Hepatocyte (in vitro differentiated cells): ENCODE measurements at regions not wholly inside any gene's neighbourhood (a gene's known extent, or its start where the extent isn't known, plus 50 kb on each side); places are given as distances from the start of the nearest gene placed in this dataset.

Experiments used
- DNase-seq: peaks from one replicate; pipeline ENCODE4 v3.0.0-alpha.2; 2016; ENCODE audit warnings: low spot score
- H2AFZ ChIP-seq: fragments of 200-600 bp; sonication (generic); 2 replicates; pipeline ENCODE4 v1.6.0; 2016; ENCODE audit warnings: antibody characterized with exemption, mild to moderate bottlenecking
- H3K27ac ChIP-seq: fragments of 200-600 bp; sonication (generic); 2 replicates; pipeline ENCODE4 v1.5.1; 2016; ENCODE audit warnings: mild to moderate bottlenecking
- H3K27me3 ChIP-seq: fragments of 200-600 bp; sonication (generic); 2 replicates; pipeline ENCODE4 v1.6.1; 2016
- H3K36me3 ChIP-seq: fragments of 200-600 bp; sonication (generic); replicated peaks from 2 replicates; pipeline ENCODE4 v1.5.1; 2016; ENCODE audit warnings: low read depth; ENCODE audit not compliant: insufficient read depth
- H3K4me1 ChIP-seq: fragments of 200-600 bp; sonication (generic); 2 replicates; pipeline ENCODE4 v1.5.1; 2016; ENCODE audit warnings: mild to moderate bottlenecking, moderate library complexity; ENCODE audit not compliant: insufficient read depth
- H3K4me2 ChIP-seq: fragments of 200-600 bp; sonication (generic); 2 replicates; pipeline ENCODE4 v1.6.0; 2016
- H3K4me3 ChIP-seq: fragments of 200-600 bp; sonication (generic); 2 replicates; pipeline ENCODE4 v1.5.1; 2016; ENCODE audit warnings: mild to moderate bottlenecking
- H3K79me2 ChIP-seq: fragments of 200-600 bp; sonication (generic); 2 replicates; pipeline ENCODE4 v1.6.0; 2017; ENCODE audit warnings: mild to moderate bottlenecking
- H3K9me2 ChIP-seq: fragments of 200-600 bp; sonication (generic); replicated peaks from 2 replicates; pipeline ENCODE4 v1.6.0; 2017; ENCODE audit warnings: mild to moderate bottlenecking; ENCODE audit not compliant: insufficient read depth
- H3K9me3 ChIP-seq: fragments of 200-600 bp; sonication (generic); 2 replicates; pipeline ENCODE4 v1.5.1; 2016; ENCODE audit warnings: low read depth, mild to moderate bottlenecking
- H4K20me1 ChIP-seq: fragments of 200-600 bp; sonication (generic); 2 replicates; pipeline ENCODE4 v1.6.0; 2016; ENCODE audit warnings: mild to moderate bottlenecking; ENCODE audit not compliant: insufficient read depth, poor library complexity, severe bottlenecking
- EZH2 ChIP-seq: fragments of 200-600 bp; sonication (generic); IDR thresholded peaks from 2 replicates; pipeline ENCODE4 v1.6.1; 2016; ENCODE audit warnings: antibody characterized with exemption, mild to moderate bottlenecking, borderline replicate concordance
- EZH2phosphoT487 ChIP-seq: fragments of 200-600 bp; sonication (generic); IDR thresholded peaks from one replicate; pipeline ENCODE4 v1.6.1; 2018; ENCODE audit warnings: antibody characterized with exemption, mild to moderate bottlenecking, low read depth, moderate library complexity; ENCODE audit not compliant: unreplicated experiment, severe bottlenecking
- WGBS: methylation state at CpG from one replicate; pipeline ENCODE4 v1.1.6; 2016; ENCODE audit warnings: low lambda C conversion rate; ENCODE audit errors: missing lambda C conversion rate; 5-methylcytosine and 5-hydroxymethylcytosine counted together
- TF ChIP-seq, protein P1 (sequence below): fragments of 200-600 bp; sonication (generic); IDR thresholded peaks from 2 replicates; pipeline ENCODE4 v1.5.1; 2016; ENCODE audit warnings: antibody characterized with exemption, mild to moderate bottlenecking; ENCODE audit not compliant: poor library complexity

DNA sequence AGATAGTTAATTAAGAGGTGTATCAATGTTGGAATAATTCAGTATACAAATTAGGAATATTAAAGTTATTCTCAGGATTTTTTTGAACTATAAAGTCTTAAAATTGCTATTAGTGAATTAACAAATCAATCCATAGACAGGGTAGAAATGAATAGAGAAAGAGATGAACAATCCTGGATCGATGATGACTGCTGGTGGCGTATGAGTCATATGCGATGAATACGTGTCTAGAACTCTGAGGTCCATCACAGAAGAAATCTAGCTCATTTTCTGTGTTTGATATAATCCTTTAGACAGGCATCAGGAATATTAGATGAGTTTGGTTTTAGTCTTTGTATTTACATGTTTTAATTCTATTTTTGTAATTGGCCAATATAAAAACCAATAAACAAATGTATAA lies 85.4 kb upstream of the RTL1 start:
- WGBS = 95% methylated on average over 4 of the region's 4 CpGs
- Histone ChIP-seq H2AFZ (no peak overlapping the region), H4K20me1 (no peaks in the 10 kb centered on the region), H3K4me3 (no peak overlapping the region), H3K9me3 (no peaks in the 10 kb centered on the region), H3K4me2 (no peak overlapping the region), H3K36me3 (no peaks in the 10 kb centered on the region), H3K79me2 (no peaks in the 10 kb centered on the region), H3K27ac (no peak overlapping the region), H3K4me1 (no peaks in the 10 kb centered on the region), H3K27me3 (no peaks in the 10 kb centered on the region), H3K9me2 (no peaks in the 10 kb centered on the region)
- TF ChIP-seq EZH2phosphoT487 (no peak), EZH2 (no peak)
- TF ChIP-seq, protein P1, sequence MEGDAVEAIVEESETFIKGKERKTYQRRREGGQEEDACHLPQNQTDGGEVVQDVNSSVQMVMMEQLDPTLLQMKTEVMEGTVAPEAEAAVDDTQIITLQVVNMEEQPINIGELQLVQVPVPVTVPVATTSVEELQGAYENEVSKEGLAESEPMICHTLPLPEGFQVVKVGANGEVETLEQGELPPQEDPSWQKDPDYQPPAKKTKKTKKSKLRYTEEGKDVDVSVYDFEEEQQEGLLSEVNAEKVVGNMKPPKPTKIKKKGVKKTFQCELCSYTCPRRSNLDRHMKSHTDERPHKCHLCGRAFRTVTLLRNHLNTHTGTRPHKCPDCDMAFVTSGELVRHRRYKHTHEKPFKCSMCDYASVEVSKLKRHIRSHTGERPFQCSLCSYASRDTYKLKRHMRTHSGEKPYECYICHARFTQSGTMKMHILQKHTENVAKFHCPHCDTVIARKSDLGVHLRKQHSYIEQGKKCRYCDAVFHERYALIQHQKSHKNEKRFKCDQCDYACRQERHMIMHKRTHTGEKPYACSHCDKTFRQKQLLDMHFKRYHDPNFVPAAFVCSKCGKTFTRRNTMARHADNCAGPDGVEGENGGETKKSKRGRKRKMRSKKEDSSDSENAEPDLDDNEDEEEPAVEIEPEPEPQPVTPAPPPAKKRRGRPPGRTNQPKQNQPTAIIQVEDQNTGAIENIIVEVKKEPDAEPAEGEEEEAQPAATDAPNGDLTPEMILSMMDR = no peak
- no peak for DNase-seq

DNA sequence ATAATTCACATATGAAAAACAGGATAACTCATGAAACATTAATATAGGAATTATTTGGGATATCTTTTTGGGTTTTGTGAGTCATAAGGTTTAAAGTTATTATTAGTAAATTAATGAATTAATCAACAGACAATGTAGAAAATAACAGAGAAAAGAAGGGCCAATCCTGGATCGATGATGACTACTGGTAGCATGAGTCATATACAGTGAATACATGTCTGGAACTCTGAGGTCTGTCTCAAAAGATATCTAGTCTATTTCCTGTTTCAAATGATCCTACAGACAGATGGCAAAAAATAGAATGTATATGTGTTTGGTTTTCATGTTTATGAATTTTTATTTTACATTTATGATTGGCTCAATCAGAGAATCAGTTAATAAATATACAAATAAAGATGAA lies 86.4 kb upstream of the RTL1 start:
- no peaks in the 10 kb centered on the region for H3K27me3 ChIP-seq
- no peaks in the 10 kb centered on the region for H3K36me3 ChIP-seq
- TF ChIP-seq EZH2phosphoT487 = no peak
- no peak for DNase-seq
- H3K4me3 ChIP-seq = no peak overlapping the region
- no peaks in the 10 kb centered on the region for H4K20me1 ChIP-seq
- 91% methylated on average over 1 of the region's 1 CpG for WGBS
- no peak overlapping the region for H3K4me2 ChIP-seq
- no peaks in the 10 kb centered on the region for H3K9me3 ChIP-seq
- no peaks in the 10 kb centered on the region for H3K4me1 ChIP-seq
- H3K27ac ChIP-seq = no peak overlapping the region
- H3K79me2 ChIP-seq = no peaks in the 10 kb centered on the region
- H2AFZ ChIP-seq = no peak overlapping the region
- no peaks in the 10 kb centered on the region for H3K9me2 ChIP-seq

DNA sequence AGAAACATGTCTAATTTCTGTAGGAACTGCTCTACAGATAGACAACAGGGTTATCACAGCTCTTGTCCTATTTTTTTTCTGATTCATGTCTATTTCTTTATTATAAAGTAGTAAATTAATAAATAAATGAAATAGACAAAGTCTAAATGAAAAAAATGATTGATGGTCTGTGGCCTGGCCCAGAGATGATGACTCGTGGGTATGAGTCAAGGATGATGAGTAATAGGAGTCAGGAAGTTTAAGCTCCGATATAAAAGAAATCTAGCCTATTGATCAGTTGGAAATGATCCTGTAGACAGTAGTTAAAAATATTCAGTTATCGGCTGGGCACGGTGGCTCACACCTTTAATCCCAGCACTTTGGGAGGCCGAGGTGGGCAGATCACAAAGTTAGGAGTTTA lies 90.6 kb upstream of the RTL1 start:
- Histone ChIP-seq H3K4me2 (no peak overlapping the region), H3K9me3 (no peaks in the 10 kb centered on the region), H3K27me3 (no peaks in the 10 kb centered on the region), H3K36me3 (no peaks in the 10 kb centered on the region), H4K20me1 (no peaks in the 10 kb centered on the region), H3K9me2 (no peaks in the 10 kb centered on the region), H3K27ac (no peak overlapping the region), H3K4me1 (no peaks in the 10 kb centered on the region), H3K4me3 (no peak overlapping the region), H3K79me2 (no peaks in the 10 kb centered on the region), H2AFZ (no peak overlapping the region)
- WGBS = 88% methylated on average over 5 of the region's 5 CpGs
- no peak for DNase-seq
- TF ChIP-seq EZH2phosphoT487 = no peak
- TF ChIP-seq, protein P1 = no peak
- TF ChIP-seq EZH2 = no peak

- TF ChIP-seq EZH2phosphoT487 (no peak), EZH2 (no peak)
- TF ChIP-seq, protein P1 = no peak
- Histone ChIP-seq H3K27me3 (no peaks in the 10 kb centered on the region), H3K27ac (no peak overlapping the region), H3K79me2 (no peaks in the 10 kb centered on the region), H2AFZ (no peak overlapping the region), H3K4me3 (no peak overlapping the region), H4K20me1 (no peaks in the 10 kb centered on the region), H3K36me3 (no peaks in the 10 kb centered on the region), H3K9me3 (no peaks in the 10 kb centered on the region), H3K4me2 (no peak overlapping the region), H3K9me2 (no peaks in the 10 kb centered on the region), H3K4me1 (no peaks in the 10 kb centered on the region)
- no peak for DNase-seq
- 79% methylated on average over 3 of the region's 3 CpGs for WGBS
Observed at GRCh38 chr14:100994756-100995330, 91.3 kb upstream of the RTL1 start.
